HEK293T (cell line): ENCODE measurements at regions not wholly inside any gene's neighbourhood (a gene's known extent, or its start where the extent isn't known, plus 50 kb on each side); places are given as distances from the start of the nearest gene placed in this dataset.

ENCODE experiments used
- ARNT ChIP-seq: fragments of 450-650 bp; IDR thresholded peaks from 2 replicates; pipeline ENCODE4 v1.6.1; 2017; ENCODE audit warnings: mild to moderate bottlenecking
- ELF4 ChIP-seq: fragments of 450-650 bp; IDR thresholded peaks from 2 replicates; pipeline ENCODE4 v1.6.1; 2017; ENCODE audit warnings: antibody characterized with exemption
- FOXA1 ChIP-seq: fragments of 450-650 bp; IDR thresholded peaks from 2 replicates; pipeline ENCODE4 v1.6.1; 2016; ENCODE audit warnings: mild to moderate bottlenecking
- FOXK2 ChIP-seq: fragments of 450-650 bp; IDR thresholded peaks from 2 replicates; pipeline ENCODE4 v1.6.1; 2016; ENCODE audit warnings: mild to moderate bottlenecking
- FOXM1 ChIP-seq: fragments of 450-650 bp; IDR thresholded peaks from 2 replicates; pipeline ENCODE4 v1.6.1; 2017; ENCODE audit warnings: mild to moderate bottlenecking, borderline replicate concordance
- L3MBTL2 ChIP-seq: fragments of 450-650 bp; conservative IDR thresholded peaks from 2 replicates; pipeline ENCODE4 v1.6.1; 2016; ENCODE audit warnings: mild to moderate bottlenecking
- LEF1 ChIP-seq: fragments of 450-650 bp; IDR thresholded peaks from 2 replicates; pipeline ENCODE4 v1.6.1; 2017; ENCODE audit warnings: mild to moderate bottlenecking, borderline replicate concordance
- PKNOX1 ChIP-seq: fragments of 450-650 bp; IDR thresholded peaks from 2 replicates; pipeline ENCODE4 v1.6.1; 2016
- SUZ12 ChIP-seq: fragments of 450-650 bp; IDR thresholded peaks from 2 replicates; pipeline ENCODE4 v1.6.1; 2016; ENCODE audit warnings: mild to moderate bottlenecking
- TARDBP ChIP-seq: fragments of 450-650 bp; IDR thresholded peaks from 2 replicates; pipeline ENCODE4 v1.6.1; 2016
- ZNF384 ChIP-seq: fragments of 450-650 bp; IDR thresholded peaks from 2 replicates; pipeline ENCODE4 v1.6.1; 2016

GRCh38 chr1:218529646-218530300 lies 184.6 kb downstream of the TGFB2 start:
- TF ChIP-seq PKNOX1 (no peak), TARDBP (no peak), L3MBTL2 (no peak), SUZ12 (no peak), ARNT (no peak), FOXM1 (no peak), LEF1 (no peak), ZNF384 (no peak), ELF4 (no peak), FOXA1 (no peak), FOXK2 (no peak)
